Spleen (tissue), 11 donors: ENCODE measurements at regions not wholly inside any gene's neighbourhood (a gene's known extent, or its start where the extent isn't known, plus 50 kb on each side); places are given as distances from the start of the nearest gene placed in this dataset.

Experiments used
- DNase-seq: peaks from one replicate; pipeline ENCODE4 v3.0.0-alpha.2; 2020
- H3K27ac ChIP-seq, 8 donors: fragments of 200-600 bp; sonication (generic) in 7 of 8; 1 replicate in 4 of 8; 2 replicates in 4 of 8; pipeline versions ENCODE4 v1.5.0 to v1.8.0; 2016 to 2021; ENCODE audit warnings: inconsistent platforms in 4 of 8, mild to moderate bottlenecking in 4 of 8, moderate library complexity in 1 of 8
- H3K27me3 ChIP-seq, 7 donors: fragments of 200-600 bp; sonication (generic) in 6 of 7; replicated peaks in 1 of 7; 1 replicate in 4 of 7; 2 replicates in 3 of 7; pipeline versions ENCODE4 v1.5.0 to v1.8.0; 2016 to 2021; ENCODE audit warnings: inconsistent platforms in 3 of 7, mild to moderate bottlenecking in 1 of 7
- H3K36me3 ChIP-seq, 6 donors: fragments of 200-600 bp; sonication (generic) in 5 of 6; 1 replicate in 4 of 6; 2 replicates in 2 of 6; pipeline versions ENCODE4 v1.5.0 to v1.8.0; 2016 to 2021; ENCODE audit warnings: inconsistent platforms in 2 of 6
- H3K4me1 ChIP-seq, 6 donors: fragments of 200-600 bp; sonication (generic) in 5 of 6; 1 replicate in 3 of 6; 2 replicates in 3 of 6; pipeline versions ENCODE4 v1.5.0 to v1.8.0; 2016 to 2021; ENCODE audit warnings: inconsistent platforms in 3 of 6
- H3K4me3 ChIP-seq, 8 donors: fragments of 200-600 bp; sonication (generic) in 7 of 8; 1 replicate in 4 of 8; 2 replicates in 4 of 8; pipeline versions ENCODE4 v1.5.0 to v1.8.0; 2016 to 2021; ENCODE audit warnings: inconsistent platforms in 4 of 8, mild to moderate bottlenecking in 4 of 8, moderate library complexity in 2 of 8
- H3K9me3 ChIP-seq, 8 donors: fragments of 200-600 bp; sonication (generic) in 7 of 8; 1 replicate in 4 of 8; 2 replicates in 4 of 8; pipeline versions ENCODE4 v1.5.0 to v1.8.0; 2016 to 2021; ENCODE audit warnings: inconsistent platforms in 4 of 8
- CTCF ChIP-seq, 11 experiments: fragments of 200-600 bp in 7 of 11; fragments of 450-650 bp in 4 of 11; sonication (generic) in 4 of 11; IDR thresholded peaks in 8 of 11; conservative IDR thresholded peaks in 3 of 11; 1 replicate in 7 of 11; 2 replicates in 4 of 11; pipeline versions ENCODE4 v1.4.0 to v1.8.0; 2016 to 2021; ENCODE audit warnings: antibody characterized with exemption in 11 of 11, inconsistent platforms in 4 of 11, mild to moderate bottlenecking in 1 of 11
- POLR2A ChIP-seq, 3 donors: fragments of 450-650 bp; IDR thresholded peaks; one replicate each; pipeline ENCODE4 v1.5.1; 2017; ENCODE audit warnings: antibody characterized with exemption in 3 of 3, mild to moderate bottlenecking in 1 of 3
- POLR2AphosphoS5 ChIP-seq, 3 donors: sonication (generic); formaldehyde crosslinking; IDR thresholded peaks; one replicate each; pipeline ENCODE4 v1.5.1; 2017; ENCODE audit warnings: antibody characterized with exemption in 3 of 3
- WGBS, 5 donors: extraction: QIAGEN DNeasy Blood & Tissue Kit in 3 of 5; methylation state at CpG; one replicate each; pipeline versions ENCODE4 v1.1.5 to v1.1.7; 2013 to 2018; 5-methylcytosine and 5-hydroxymethylcytosine counted together
- intact Hi-C: fragments of 100-400 bp; cut with DNase I; formaldehyde crosslinking; loops from one replicate; pipeline ENCODE4 v1.15.0; 2023; ENCODE audit warnings: low total_unique reads
- donor health status: healthy with polysubstance abuse.
- donor health status: DM: no; HTN: no; CAD: no; lungs with moderate emphysema.
- donor health status: DM: no; HTN: no; CAD: no.
- donor health status: Bipolar disorder and iron deficiency.
- donor health status: healthy.
- donor health status: DM: no; HTN: no; CAD: no.
- donor health status: DM: yes; HTN: yes; CAD: no.

DNA sequence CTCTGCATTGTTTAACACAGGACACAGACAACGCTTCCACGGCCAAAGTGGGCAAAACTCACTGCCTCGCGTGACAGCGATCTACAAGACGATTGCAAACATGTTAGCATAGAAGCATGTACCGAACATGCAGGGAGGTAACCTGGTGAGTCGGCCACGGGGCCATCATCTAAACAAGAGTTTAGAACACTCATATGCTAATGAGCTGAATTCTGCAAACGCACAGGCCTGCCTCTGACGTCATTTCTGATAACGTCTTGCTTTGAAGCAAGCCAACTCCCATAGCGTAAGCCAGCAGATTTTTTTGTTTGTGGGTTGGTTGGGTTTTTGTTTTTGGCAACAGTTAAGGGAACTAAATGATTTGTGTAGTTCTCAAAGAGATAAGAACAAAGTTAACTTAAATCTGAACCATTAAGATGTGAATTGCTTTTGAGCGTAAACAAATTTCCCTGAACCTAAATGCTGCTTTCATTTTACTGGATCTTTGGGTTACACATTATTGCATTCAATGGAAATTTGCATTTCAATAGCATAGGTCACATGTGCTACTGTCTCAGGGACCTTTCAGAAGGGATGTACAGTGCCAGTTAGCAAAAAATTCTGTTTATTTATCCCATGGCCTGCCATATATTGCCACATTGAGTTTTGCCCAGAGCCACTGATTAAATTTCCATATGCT lies 184.5 kb upstream of the PDE10A start:
- DNase-seq: no peak
- Histone ChIP-seq H3K4me1 (peaks cover 0 to 7% (median 3%) of the 10 kb centered on the region in 6 donors), H3K4me3 (no peak overlapping the region), H3K36me3 (no peaks in the 10 kb centered on the region), H3K27ac (no peak overlapping the region), H3K27me3 (peaks cover 0 to 91% (median 9%) of the 10 kb centered on the region in 7 donors), H3K9me3 (no peaks in the 10 kb centered on the region)
- WGBS, 5 donors: 59 to 72% (median 62%) methylated on average over 14 of the region's 14 CpGs
- TF ChIP-seq CTCF (IDR thresholded peaks at IDR 0.05 in 8 of 11, conservative IDR thresholded peaks at IDR 0.05 in 3 of 11) (no peak), POLR2A (IDR thresholded peaks at IDR 0.05) (no peak), POLR2AphosphoS5 (IDR thresholded peaks at IDR 0.05) (no peak)
- intact Hi-C loops: no loop called here

DNA sequence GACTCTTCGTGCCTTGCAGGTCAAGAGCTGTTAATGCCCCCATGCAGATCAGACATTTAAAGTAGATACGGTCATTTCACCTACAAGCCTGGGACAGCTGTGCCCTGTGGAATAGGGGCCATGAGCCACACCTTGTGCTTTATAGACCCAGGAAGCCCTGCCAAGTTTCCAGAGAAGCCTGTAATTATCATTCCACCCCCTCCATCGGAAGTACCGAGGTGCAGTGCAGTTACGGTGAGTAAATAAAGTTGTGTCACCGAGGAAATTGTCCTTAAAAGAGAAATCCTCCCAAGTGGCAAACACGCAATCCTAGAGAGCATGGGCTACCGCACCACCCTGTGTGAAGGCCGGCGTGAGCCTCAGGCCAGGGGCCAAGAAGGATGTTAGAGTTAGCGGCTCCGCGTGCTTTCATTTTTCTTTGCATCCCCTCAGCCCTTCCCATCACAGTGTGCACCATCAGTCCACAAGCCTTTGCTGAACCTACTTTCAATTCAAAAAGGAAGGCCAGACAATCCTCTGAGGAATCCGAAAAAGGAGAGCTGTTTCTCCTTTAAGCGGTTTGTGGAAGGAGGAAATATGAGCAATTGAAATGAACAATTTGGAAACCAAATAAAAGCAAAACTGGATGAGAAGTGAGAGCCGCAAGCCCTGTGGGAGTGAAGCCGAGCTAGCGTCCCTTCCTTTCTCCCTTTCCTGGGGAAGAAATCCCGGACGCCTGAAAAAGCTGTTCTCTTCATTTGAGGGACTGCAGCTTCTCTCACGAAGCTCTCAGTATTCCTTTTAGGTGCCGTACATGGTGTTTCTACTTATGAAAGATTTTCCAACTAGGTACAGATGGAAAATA lies 183.3 kb upstream of the PDE10A start:
- DNase-seq: no peak
- H3K36me3 ChIP-seq: no peaks in the 10 kb centered on the region
- peaks cover 0 to 7% (median 3%) of the 10 kb centered on the region in 6 donors for H3K4me1 ChIP-seq
- intact Hi-C loops: no loop called here
- H3K4me3 ChIP-seq: peak overlapping the region in 1 of 8 donors; percentile 23
- peaks cover 0 to 82% (median 9%) of the 10 kb centered on the region in 7 donors for H3K27me3 ChIP-seq
- H3K9me3 ChIP-seq: no peaks in the 10 kb centered on the region
- H3K27ac ChIP-seq: no peak overlapping the region
- TF ChIP-seq POLR2AphosphoS5 (IDR thresholded peaks at IDR 0.05): no peak
- 41 to 65% (median 58%) methylated on average over 22 of the region's 22 CpGs for WGBS, 5 donors

GRCh38 chr6:165845493-165845892 lies 182.5 kb upstream of the PDE10A start:
- TF ChIP-seq POLR2A (IDR thresholded peaks at IDR 0.05) (no peak), POLR2AphosphoS5 (IDR thresholded peaks at IDR 0.05) (no peak), CTCF (IDR thresholded peaks at IDR 0.05 in 8 of 11, conservative IDR thresholded peaks at IDR 0.05 in 3 of 11) (no peak)
- intact Hi-C loops: no loop called here
- H3K27ac ChIP-seq: no peak overlapping the region
- no peaks in the 10 kb centered on the region for H3K9me3 ChIP-seq
- WGBS, 5 donors: 13 to 29% (median 20%) methylated on average over 3 of the region's 3 CpGs
- no peaks in the 10 kb centered on the region for H3K36me3 ChIP-seq
- no peak for DNase-seq
- no peak overlapping the region for H3K4me3 ChIP-seq
- peaks cover 0 to 6% (median 3%) of the 10 kb centered on the region in 6 donors for H3K4me1 ChIP-seq
- H3K27me3 ChIP-seq: peaks cover 0 to 77% (median 9%) of the 10 kb centered on the region in 7 donors

DNA sequence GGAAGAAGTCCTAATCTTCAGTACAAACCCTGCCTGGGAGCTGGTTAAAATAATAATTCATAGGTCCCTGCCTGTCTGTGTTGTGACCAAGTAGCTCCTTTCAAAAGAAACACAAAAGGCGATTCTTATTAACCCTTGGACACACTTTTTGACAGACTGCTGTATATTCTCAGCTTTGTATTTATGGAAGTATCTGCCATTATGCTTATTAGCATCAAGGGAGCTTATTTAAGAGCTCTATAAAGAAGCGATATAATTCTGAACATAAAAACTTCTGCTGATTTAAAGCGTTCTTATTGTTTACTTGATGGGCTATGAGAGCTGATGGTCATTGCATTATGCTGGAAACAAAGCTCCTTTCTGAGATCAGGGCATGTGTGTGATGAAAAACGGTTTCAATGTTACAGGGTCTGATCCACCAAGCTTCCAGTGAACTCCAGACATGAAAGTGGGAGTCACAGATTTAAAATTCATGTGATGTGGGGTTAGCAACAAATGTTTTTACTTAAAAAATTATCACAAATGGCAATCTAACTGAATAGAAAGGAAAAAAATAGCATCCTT lies 181.8 kb upstream of the PDE10A start:
- Histone ChIP-seq H3K36me3 (no peaks in the 10 kb centered on the region), H3K27me3 (peaks cover 0 to 71% (median 5%) of the 10 kb centered on the region in 7 donors), H3K27ac (no peak overlapping the region), H3K4me1 (peaks cover 0 to under 1% (median 0%) of the 10 kb centered on the region in 6 donors), H3K4me3 (no peak overlapping the region), H3K9me3 (no peaks in the 10 kb centered on the region)
- DNase-seq: no peak
- TF ChIP-seq CTCF (IDR thresholded peaks at IDR 0.05 in 8 of 11, conservative IDR thresholded peaks at IDR 0.05 in 3 of 11) (no peak), POLR2AphosphoS5 (IDR thresholded peaks at IDR 0.05) (no peak), POLR2A (IDR thresholded peaks at IDR 0.05) (no peak)
- intact Hi-C loops: no loop called here
- WGBS, 5 donors: 54 to 69% (median 63%) methylated on average over 4 of the region's 4 CpGs
